IPS-11a (cell line): ENCODE measurements at regions not wholly inside any gene's neighbourhood (a gene's known extent, or its start where the extent isn't known, plus 50 kb on each side); places are given as distances from the start of the nearest gene placed in this dataset.

Source experiments
- H3K4me3 ChIP-seq: one replicate; pipeline ENCODE4 v1.5.1; 2013; ENCODE audit warnings: low read depth, low read length, control low read depth

GRCh38 chr1:222995236-222995580, 147.8 kb downstream of the TLR5 start:
- H3K4me3 ChIP-seq: no peak overlapping the region

GRCh38 chr1:222995620-222996309, 147.3 kb downstream of the TLR5 start:
- no peak overlapping the region for H3K4me3 ChIP-seq

- H3K4me3 ChIP-seq: no peak overlapping the region
Measured at GRCh38 chr1:222996310-222996975, 146.6 kb downstream of the TLR5 start.

- H3K4me3 ChIP-seq: no peak overlapping the region
Measured at GRCh38 chr1:223000632-223001031, 142.4 kb downstream of the TLR5 start.

- H3K4me3 ChIP-seq: no peak overlapping the region
Measured at GRCh38 chr1:223001653-223002634, 141.1 kb downstream of the TLR5 start.

GRCh38 chr1:223003549-223003948, 139.5 kb downstream of the TLR5 start:
- no peak overlapping the region for H3K4me3 ChIP-seq

GRCh38 chr1:223006371-223006770, 136.7 kb downstream of the TLR5 start:
- no peak overlapping the region for H3K4me3 ChIP-seq

GRCh38 chr1:223006917-223007648, 136.0 kb downstream of the TLR5 start:
- no peak overlapping the region for H3K4me3 ChIP-seq

GRCh38 chr1:223007935-223008334, 135.1 kb downstream of the TLR5 start:
- no peak overlapping the region for H3K4me3 ChIP-seq

- H3K4me3 ChIP-seq: no peak overlapping the region
Measured at GRCh38 chr1:223008808-223009207, 134.2 kb downstream of the TLR5 start.

- H3K4me3 ChIP-seq: no peak overlapping the region
Measured at GRCh38 chr1:223009406-223009805, 133.6 kb downstream of the TLR5 start.

GRCh38 chr1:223010582-223011504, 132.2 kb downstream of the TLR5 start:
- H3K4me3 ChIP-seq: no peak overlapping the region

- H3K4me3 ChIP-seq: no peak overlapping the region
Measured at GRCh38 chr1:223011505-223011856, 131.6 kb downstream of the TLR5 start.

GRCh38 chr1:223012176-223012788, 130.8 kb downstream of the TLR5 start:
- H3K4me3 ChIP-seq: no peak overlapping the region

GRCh38 chr1:223012938-223013337, 130.1 kb downstream of the TLR5 start:
- H3K4me3 ChIP-seq: no peak overlapping the region

GRCh38 chr1:223014142-223014873, 128.7 kb downstream of the TLR5 start:
- H3K4me3 ChIP-seq: no peak overlapping the region

- H3K4me3 ChIP-seq: no peak overlapping the region
Measured at GRCh38 chr1:223016381-223016780, 126.7 kb downstream of the TLR5 start.

GRCh38 chr1:223016890-223017289, 126.2 kb downstream of the TLR5 start:
- H3K4me3 ChIP-seq: no peak overlapping the region

GRCh38 chr1:223017291-223017690, 125.8 kb downstream of the TLR5 start:
- H3K4me3 ChIP-seq: no peak overlapping the region
